GOT3 (cell line): ENCODE measurements at regions not wholly inside any gene's neighbourhood (a gene's known extent, or its start where the extent isn't known, plus 50 kb on each side); places are given as distances from the start of the nearest gene placed in this dataset.

Experiments
- DNase-seq: peaks from one replicate; lab custom pipeline; 2025; ENCODE audit warnings: mixed read lengths; lab: John Stamatoyannopoulos, UW

DNA sequence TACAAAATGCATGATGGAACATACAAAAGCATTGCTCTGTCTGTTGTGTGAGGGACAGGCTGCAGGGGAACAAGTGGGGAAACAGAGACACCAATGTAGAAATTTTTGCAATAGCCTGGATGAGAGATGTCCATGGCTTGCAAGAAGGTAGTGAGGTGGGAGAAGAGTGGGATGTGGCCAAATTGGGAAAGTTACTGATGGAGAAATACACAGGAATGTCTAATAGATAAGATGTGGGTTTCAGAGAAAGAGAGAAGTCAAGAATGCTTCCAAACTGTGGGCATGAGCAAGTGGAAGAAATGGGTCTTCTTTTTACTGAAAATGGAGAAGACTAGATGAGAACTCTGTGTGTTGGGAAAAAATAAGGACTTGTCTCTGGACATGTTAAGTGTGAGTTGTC, 592.7 kb downstream of the TNS3 start:
- DNase-seq: no peak

DNA sequence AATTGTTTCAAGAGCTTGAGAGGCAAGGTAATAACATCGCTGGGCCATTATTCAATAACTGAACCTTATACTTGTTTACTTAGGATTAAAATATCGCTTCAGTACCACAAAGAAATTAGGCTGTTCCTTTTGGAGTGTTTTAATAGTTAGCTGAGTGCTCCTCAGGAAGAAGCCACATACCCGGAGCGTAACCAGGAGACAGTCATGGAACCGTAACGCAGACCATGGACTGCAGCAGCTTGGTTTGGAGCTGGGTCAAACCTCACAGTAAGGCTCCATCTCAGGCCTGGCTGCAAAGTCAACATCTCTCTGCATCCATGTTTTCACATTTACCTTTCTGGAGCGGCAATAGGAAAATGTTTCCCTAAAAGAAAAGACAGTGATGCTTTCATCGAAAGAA, 599.0 kb downstream of the TNS3 start:
- DNase-seq: no peak

DNA sequence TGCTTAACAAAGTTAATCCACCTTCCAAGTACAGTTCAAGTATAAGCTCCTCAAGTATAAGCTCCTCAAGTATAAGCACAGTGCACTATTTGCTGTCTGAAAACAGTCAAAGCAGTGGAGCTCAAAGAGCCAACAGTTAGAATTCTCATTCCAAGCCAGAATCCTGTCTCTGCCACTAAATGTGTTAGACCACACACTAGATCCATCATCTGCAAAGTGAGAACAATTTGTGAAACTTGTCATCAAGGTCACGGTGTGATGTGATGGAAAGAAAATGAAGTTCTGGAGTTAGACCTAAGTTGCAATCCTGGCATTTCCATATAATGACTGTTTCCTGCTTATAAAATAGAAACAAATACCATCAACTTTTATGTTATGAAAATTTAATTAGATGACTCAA, 602.5 kb downstream of the TNS3 start:
- DNase-seq: no peak

DNA sequence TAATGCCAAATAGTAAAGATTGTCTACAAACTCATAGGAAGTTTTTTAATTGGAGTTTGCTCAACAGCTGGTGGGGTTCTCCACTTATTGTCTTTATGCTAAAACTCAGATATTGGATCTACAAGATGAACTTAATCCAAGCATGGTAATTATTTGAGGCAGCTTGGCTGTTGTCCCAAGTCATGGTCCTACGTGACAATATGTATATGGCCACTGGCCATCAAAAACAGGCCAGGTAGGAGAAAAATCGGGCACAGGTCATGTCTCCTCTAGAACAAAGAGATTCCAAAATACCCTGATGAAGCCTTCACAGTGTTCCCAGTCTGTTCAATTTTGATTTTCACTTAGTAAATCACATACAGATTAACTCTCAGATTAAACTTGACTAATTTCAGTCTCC, 606.4 kb downstream of the TNS3 start:
- DNase-seq: no peak

DNA sequence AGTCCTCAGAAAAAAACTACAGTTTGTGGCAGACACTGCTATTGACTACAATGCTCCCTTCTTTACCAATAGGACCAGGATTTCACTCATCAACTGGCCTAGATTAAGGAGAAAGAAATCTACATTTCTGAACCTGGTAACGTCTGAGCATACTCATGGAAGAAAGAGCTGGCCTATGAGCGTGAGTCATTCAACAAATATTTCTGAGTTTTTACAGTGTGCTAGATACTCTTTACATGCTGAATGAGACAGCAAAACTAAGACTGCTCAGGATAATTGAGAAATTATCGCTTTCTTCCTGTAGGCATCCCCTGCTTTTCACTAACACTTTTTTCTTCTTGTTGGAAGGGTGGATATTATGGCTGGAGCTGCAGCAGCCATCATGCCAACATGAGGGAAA, 609.7 kb downstream of the TNS3 start:
- no peak for DNase-seq

DNA sequence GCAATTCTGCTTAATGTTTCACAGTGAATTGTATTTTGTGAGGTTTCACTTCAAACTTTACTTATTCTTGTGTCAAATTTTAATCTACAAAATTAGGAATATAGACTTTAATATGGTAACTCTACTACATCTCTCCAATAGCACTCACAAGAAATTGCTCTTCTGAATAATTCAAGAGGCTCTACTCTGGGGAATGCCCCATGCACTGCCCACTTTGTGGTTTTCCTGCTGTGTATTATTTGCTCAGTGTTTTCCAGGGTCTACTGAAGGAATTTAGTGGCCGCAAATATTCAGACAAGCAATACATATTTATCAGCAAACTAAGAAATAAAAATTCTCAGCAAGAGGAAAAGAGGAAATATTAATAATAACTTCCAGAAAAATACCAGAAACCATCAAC, 611.4 kb downstream of the TNS3 start:
- DNase-seq: no peak

DNA sequence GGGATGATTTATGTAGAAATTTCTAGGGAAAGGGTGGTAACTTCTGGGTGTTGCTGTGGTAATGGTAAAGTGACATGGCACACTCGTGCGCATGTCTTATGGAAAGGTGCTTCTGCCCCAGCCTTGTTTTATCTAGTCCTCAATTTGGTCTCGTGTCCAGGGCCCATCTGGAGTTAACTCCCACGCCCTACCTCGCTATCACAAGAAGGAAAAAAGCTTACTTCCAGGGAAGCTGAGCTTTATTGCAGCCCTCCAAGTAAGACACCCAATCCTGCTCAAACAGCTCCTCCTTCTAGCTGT, 611.8 kb downstream of the TNS3 start:
- DNase-seq: no peak

DNA sequence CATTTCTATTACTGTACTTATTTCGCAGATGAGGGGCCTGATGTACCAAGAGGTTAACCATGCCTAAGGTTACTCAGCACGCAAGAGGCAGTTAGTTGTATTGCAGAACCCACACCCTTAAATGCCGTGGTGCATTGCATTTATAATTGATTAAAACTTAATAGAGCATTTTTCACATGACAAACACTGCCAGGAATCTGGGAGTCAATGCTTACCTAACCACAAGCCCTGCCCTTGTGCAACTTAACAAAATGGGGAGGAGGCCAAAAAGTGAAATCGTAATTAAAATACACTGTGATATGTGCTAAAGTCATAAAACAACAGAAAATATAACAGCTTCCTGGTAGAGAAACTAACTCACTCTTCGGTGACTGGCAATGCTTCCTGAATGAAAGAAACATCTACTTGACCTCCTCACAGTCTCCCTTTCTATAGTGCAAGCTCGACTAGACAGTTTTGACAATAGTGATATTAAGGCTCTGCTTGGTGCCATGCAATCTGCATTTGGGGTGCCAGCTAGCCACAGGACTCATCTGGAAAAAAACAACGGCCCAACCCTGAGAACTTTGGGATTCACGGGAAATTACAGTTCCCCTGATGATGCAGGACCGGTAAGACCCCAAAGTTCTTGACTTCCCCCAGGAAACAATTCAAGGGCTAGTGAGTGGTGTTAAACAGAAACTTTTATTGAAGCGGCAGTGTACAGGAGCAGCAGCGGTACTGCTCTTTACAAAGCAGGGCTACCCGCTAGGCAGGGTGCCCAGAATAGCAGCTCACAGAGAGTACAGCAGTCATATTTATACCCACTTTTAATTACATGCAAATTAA, 612.4 kb downstream of the TNS3 start:
- no peak for DNase-seq

DNA sequence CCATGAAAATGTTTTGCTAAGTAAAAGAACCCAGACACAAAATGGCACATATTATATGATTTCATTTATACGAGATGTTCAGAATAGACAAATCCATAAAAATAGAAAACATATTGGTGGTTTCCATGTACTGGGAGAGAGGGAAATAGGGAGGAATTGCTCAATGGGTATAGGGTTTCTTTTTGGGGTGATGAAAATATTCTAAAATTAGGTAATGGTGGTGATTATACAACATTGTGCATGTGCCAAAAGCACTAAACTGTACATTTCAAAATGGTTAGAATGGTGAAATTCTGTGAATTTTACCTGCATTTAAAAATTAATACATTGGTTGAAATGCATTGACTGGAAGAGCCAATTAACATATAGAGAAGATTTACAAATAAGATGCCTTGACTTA, 613.9 kb downstream of the TNS3 start:
- no peak for DNase-seq

DNA sequence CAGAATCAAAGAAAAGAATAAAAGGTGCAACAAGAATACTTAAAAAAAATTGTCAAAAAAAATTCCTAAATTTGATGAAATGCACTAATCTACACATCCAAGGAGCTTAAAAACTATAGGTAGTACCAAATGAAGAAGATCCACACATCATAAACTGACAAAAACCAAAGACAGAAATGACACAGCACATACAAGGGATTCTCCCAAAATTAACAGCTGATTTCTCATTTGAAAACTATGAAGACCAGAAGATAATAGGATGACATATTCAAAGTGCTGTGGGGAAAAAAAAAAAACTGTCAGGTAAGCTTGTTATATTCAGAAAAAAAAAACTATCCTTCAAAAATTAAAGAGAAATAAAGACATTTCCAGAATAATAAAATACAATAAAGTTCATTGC, 618.2 kb downstream of the TNS3 start:
- no peak for DNase-seq

DNA sequence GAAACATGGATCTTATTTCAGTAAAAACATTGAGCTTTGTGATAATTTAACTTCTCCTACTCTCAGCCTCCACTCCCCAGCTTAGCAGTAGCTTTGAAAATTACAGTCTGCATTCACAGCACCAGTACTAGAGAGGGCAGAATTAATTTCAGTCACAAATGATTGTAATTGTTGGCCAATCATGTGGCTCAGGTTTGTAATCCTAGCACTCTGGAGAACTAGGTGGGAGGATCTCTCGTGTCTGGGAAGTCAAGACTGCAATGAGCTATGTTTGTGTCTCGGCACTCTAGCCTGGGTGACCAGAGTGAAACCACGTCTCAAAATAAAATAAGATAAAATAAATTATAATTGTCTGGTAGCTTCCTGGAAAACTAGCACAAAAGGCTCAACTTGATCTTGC, 620.9 kb downstream of the TNS3 start:
- no peak for DNase-seq

DNA sequence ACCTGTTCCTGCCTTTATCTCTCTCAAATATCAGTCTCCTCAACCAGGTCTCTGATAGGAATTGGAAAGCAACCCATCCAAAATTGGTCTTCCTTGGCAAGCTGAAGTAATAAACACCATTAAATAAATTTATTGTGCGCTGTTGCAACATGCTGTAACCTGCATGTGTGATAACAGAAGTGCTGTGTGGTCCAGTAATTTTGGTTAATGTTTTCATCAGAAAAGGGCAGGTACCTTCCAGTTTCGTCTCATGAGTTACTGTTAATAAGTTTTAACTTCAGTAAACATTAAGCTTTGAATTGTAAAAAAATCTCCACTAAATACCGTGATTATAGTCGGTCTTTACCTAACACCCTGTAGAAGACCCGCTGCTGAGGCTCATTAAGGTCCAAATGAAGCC, 624.7 kb downstream of the TNS3 start:
- no peak for DNase-seq

DNA sequence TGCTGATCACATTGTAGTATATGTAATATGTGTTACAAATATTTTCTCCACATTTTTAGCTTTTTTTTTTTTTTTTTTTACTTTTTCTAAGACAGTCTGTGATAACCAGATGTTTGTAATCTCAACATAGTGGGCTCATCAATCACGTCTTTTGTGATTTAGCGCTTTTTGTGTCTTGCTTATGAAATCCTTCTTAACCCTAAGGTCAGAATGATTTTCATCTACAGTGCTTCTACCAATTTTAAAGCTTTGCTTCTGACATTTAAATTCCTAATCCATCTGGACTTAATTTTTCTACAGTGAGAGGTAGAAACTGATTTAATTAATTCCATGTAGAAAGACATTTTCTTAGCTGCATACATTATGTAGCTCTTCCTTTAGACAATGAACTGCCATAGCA, 626.4 kb downstream of the TNS3 start:
- DNase-seq: no peak

DNA sequence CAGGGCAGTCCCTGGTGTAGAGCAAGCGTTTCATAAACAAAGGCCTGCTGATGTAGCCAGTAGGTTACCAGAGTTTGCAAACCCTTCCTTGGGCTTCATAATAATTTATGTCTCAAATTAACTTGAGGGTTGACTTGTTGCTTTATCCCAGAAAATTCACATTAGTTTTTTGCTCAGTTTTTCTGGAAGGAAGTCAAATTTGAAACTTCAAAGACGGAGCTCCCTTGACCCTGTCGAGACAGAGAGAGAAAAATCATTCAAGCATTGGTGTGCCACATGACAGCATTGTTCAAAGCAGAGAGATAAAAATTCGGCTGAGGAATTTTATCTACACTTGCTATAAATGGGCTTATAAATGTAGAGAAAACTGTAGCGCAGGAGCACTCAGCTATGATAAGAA, 627.7 kb downstream of the TNS3 start:
- DNase-seq: no peak

DNA sequence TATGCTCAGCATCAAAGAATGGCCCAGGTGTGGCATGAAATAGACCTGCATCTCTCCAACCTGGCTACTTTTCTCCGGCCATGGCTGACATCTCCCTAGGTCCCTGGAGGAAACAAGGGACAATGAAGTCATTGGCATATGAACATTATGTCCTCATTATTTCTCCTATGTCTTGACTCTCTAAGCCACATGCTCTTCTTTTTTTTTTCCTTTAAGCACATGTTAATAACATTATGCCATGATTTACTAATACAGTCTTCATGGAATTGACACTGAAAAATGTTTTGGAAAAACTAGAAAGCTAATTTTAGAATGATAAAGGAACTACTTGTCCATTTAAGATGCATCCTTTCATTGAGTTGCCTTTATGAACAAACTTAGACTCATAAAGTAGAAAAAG, 628.9 kb downstream of the TNS3 start:
- no peak for DNase-seq

DNA sequence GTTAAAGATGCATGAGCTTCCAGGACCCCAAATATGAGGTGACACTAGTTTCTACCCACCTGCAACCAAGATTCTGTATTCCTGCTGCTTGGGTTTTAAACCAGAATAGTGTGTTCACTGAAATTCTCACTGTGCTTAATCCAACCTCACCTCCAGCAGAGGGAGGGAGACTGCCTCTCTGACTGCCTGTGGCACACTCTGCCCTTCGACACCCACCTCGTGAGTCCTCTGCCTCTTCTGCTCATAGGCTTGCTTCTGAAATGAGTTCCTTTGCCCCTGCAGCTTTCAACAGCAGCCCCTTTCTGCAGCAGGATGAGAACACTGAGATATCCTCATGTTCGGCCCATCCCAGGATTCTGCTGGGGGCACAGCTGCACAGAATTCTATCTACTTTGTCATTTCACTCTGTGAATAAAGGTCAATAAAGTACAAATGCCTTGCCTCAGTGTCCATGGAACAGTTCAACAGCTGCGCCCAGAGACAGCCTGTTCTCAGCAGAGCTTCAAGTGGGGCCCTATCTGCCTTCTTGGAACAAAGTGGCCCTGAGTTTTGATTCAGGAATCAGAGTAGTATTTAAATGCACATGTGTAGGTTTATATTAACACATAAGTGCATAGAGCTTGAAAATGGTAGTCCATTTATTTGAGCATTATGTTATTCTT, 632.5 kb downstream of the TNS3 start:
- no peak for DNase-seq

DNA sequence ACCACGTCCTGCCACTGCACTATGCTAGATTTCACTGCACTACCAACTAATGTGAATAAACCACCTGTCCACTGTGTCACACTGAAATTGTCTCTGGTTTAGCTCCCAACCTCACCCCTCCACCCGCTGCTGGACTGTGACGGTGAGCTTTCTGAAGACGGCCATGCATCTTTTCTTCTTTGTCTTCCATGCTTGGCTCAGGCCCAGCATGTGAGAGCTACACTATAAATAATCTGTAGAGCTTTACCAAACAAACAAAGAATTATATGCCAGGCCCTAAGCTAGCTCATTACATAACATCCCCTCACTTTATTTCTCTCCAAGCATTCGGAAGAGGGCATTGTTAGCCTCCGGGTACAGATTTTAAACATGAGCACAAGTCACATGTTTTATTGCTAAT, 633.2 kb downstream of the TNS3 start:
- no peak for DNase-seq

DNA sequence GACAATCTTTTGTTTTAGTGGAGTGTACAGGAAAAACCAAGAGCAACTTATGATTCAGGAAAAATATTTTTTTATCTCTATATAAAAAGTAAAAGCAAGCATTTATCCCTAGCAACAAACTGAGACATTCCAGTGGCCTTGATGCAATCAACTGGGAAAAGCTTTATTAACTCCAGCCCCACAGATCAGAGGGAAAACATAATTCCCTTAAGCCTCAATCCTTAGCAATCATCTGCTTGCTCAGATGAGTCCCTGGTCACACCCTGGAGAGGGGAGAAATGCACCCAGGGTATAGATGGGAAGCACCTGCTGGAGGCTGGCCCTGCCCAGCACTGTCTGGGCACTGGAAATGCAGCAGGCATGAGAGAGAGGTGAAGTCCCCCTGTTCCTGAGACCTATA, 636.6 kb downstream of the TNS3 start:
- no peak for DNase-seq

DNA sequence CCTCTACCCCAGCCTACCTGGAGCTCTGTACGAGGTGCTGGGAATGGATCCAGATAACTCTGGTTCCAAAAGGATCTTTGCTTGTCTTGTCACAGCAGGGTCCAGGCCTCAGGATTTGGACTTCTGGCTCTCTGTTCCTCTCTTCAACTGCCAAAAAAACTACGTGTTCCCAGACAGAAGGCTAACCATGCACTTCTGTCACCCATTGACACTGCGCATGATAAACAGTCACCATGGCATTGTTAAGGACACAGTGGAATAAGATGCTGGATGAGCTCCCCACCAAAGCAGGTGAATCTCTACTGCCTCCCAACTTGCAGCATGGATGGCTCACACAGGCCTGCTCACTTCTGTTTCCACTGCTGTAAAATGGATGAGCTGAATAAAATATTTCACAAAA, 637.9 kb downstream of the TNS3 start:
- DNase-seq: no peak

DNA sequence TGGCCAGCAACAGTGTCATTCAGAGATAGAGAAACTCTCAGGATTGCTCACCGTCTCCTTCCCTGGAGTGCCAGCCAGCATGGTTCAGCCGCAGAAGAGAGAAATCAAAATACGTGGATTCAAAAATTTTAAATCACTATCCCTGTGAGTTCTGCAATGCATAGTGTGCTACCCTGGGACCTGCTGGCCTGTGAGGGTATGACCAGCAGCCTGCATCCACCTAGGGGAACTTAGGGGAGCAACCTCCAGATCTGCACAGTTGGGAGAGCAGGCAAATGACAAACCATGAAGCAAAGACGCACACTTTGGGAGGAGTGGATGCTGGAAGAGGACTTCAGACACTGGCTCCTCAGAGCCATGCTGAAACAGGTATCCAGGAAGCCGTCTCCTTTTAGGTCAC, 639.3 kb downstream of the TNS3 start:
- DNase-seq: no peak

DNA sequence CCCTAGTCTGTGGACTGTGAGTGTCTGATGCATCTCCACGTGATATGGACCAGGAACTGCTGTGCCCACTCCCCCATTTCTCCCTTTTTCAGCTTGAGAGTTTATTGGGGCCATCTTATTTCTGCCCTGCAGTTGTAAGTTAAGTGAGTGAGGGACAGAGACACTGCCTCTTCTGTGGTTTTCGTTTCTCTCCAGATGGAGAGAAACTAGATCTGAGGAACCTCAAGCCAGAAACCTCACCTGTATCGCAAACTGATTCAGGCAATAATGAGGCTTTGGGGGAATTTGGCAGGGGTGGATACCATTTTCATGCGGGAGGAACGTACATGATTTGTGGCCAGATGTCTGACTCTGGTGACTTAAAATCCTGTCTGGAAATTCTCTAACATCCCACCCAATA, 641.7 kb downstream of the TNS3 start:
- no peak for DNase-seq

DNA sequence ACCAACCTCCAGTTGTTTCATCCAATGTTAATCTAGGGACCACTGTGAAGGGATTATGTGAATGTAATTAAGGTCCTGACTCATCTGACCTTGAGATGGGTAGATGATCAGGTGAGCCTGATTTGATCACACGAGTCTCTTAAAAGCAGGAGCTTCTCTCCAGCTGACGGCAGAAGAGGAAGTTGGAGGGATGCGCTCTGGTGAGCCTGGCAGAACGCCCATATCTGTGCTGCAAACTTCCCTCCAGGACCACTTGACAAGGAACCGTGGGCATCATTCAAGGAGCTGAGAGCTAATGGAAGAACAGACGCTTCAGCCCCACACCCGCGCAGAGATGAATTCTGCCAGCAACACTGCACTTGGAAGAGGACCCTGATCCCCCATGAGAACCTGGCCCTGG, 642.4 kb downstream of the TNS3 start:
- no peak for DNase-seq

DNA sequence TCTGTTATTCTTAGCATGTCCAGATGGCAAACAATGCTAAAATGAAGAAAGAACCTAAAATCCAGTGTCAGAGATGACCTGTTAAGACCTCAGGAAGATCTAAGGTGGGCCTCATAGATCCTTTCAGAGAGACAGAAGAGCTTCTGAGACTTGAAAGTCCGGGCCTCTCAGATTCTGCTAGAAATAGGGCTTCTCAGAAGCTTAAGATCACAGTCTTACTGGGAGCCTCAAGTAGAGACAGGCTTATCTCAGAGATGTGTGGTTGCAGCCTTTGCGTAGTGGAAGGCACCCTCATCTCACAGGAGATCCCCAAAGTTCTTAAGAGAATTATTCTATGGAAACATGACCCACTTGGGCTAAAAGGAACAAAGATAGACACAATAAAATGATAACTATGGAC, 642.8 kb downstream of the TNS3 start:
- DNase-seq: no peak

DNA sequence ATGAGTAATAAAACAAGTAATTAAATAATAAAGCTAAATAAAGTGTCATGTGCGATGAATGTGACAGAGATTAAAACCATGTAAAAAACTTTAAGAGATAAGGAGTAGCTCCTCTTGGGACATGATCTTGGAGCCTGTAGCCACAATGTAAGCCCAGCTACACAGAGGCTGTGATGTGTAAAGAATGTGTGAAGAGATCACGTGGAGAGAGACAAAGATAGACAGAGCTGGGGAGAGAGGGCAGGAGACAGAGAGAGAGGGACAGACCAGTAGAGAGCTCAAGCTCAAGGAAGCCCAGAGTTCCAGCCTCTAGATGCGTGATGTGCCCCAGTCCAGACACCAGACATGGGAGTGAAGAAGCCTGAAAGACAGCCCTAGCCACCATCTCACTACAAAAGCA, 644.1 kb downstream of the TNS3 start:
- DNase-seq: no peak
